ENCODE measurements at regions not wholly inside any gene's neighbourhood (a gene's known extent, or its start where the extent isn't known, plus 50 kb on each side); places are given as distances from the start of the nearest gene placed in this dataset.
"Not testable (repeated sequence)": the region's sequence is repeated elsewhere in the genome, so short reads cannot be mapped to it uniquely, and the experiment has no call there.

DNA sequence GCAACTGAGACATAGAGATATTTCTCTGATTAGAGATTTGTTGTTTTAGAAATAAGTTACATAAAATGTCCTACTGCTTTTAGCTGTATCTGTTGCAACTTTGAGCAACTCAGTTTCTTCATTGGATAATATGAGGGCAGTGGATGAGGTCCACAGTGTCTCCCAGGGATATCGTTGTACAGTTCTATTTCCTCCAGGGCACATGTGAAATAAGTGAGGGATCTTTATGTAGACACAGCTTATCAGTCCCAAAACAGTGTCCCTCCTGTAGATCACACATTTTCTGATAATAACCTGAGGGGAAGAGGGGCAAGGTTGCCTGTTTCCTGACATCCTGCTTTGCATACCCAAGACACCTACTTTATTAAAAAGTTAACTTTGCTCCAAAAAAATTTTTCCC, 1231.2 kb upstream of the ZEB2 start:
- DNase-seq (ENCODE audit: low spot score), result no peak

DNA sequence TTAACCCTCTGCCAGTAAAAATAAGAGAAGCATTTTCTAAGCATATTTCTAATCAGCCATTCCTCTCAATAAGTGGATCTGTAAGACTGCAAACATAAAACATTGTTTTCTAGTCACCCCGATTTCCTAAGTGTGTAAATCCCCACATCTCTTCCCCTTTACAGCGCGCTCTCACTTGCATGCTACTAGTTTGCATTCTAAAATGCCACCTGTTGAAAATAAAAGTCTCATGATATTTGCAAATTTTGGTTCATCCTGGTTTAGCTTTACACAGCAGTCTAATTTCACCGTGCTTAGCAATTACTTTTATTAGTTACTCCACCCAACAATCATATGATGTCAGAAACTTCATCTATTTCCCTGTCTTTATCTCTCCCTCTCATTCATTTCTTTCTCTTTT, 1230.7 kb upstream of the ZEB2 start:
- no peak for DNase-seq (ENCODE audit: low spot score)

DNA sequence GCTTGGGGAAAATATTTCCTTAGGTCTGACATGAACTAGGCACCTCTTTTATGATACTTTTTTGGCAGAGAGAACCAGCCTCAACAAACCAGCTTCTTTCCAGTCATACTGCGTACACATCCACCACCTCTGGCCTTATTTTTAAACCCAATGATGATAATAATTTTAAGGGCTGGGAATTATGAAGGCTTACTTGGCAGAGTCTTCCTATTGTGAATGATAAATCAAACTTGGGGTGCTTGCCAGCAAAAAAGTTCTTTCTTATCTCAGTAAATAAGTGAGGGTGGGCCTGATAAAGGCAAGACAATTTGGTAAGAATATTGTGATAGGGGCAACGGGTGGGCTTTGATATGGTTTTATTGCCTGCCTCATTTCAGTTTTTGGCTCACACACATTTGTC, 1230.2 kb upstream of the ZEB2 start:
- DNase-seq (ENCODE audit: low spot score), result no peak

DNA sequence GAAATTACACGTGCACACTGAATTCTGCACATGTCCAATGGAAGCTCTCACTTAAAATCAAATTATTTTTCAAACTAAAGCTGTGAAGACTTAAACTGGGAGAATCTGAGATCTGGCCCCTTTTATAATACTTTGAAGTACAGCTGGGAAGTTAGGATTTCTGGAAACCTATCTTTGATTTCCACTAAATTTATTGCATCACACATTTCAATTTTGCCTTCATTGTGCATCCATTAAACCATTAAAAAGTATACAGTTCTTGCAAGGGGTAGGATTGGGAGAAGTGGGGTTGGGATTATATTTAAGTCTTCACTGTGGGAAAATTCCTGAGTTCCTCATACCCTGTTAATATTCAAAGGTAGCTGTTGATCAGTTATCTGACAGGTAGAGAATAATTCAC, 1229.6 kb upstream of the ZEB2 start:
- DNase-seq (ENCODE audit: low spot score), result no peak

DNA sequence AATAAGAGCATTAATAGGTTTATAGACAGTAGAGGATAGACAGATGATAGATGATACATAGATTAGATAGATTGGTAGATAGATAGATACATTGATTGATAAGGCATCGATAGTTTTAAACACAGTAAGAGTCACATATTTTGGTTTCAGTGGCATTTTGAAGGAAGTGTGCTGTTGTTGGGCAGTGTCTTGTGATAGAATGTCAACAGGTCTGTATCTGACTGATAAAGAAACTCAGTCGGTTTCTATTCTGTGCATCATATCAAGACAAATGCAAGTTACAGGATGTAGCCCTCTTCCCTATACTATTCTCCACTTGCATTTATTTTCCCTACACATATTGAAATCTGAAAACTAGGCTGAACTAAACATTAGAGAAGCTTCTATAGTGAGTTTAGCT, 1229.0 kb upstream of the ZEB2 start:
- no peak for DNase-seq (ENCODE audit: low spot score)

DNA sequence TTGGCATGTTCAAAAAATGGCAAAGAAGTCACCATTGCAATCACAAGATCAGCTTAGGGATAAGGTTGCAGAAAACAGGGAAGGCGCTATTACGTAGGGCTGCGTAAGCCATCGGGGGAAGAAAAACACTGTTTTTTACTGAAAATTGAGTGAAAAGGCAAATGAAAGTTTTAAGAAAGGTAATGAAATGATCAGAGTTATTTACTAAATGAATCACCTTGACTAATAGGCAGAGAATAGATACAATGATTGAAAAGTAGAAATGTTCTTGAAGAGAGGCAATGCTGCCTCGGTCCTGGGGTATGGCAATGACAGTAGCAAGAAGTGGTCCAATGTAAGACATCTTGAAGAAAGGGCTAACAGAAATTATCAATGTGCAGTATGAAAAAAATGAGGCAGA, 1227.8 kb upstream of the ZEB2 start:
- no peak for DNase-seq (ENCODE audit: low spot score)

DNA sequence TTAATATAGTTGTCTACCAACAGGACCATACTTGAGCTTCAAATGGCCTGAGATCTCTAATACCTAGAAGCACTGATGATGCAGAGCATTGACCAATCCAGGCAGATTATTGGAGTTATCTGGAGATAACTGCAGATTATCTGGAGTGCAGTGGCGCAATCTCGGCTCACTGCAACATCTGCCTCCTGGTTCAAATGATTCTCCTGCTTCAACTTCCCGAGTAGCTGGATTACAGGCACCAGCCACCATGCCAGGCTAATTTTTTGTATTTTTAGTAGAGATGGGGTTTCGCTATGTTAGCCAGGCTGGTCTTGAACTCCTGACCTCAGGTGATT, 1225.4 kb upstream of the ZEB2 start:
- DNase-seq (ENCODE audit: low spot score), result not testable (repeated sequence)

DNA sequence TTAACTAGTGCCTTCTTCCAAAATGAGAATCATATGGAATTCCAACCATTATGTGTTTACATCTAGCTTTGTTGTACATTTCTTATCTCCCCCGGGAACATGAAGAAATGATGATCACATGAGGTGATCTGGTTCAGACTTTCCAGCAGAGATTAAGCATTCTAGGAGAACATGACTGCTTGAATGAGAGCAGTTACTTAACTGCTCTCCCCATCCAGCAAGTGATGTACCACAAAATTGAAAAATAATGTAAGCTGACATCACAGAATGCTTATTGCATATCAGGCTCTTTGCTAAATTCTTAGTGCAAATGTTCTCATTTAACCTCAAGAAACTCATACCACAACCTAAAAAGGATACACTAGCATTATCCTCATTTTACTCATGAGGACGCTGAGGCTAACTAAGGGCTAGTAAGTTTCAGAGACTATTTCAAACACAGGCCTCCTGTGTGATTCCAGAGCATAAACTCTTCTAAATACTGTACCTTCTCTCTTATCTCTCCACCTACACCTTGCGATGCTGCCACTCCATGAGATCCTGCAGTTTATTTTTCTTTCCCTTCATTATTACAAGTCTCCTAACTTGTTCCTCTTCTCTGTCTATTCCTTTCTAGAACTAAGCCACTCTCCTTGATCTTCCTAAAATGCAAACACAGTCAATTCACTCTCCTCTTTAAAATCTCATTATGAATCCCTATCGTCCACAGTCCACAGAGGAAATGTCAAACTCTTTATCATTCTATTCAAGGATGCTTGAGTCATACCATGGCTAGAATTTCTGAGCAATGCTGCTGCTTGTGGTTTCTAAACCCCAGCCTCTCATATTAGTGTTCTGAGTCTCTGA, 1224.8 kb upstream of the ZEB2 start:
- DNase-seq (ENCODE audit: low spot score), result no peak

DNA sequence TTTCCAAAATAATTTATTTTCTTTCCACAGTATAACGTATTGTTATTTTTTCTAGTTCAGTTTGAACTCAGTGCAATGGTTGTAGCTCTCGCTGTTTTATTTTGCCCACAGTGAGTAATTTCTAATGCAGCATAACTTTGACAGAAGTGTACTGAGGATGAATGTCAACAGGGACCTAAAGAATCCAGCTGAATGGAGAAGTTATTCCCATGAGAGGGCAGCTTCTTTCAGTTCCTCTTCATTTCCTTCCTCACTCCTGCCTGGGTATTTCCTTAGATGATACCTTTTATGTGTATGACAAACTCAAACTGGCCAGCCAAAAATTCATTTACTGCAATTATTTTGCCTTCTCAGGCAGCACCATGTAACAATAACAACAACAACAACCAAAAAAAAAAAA, 1223.1 kb upstream of the ZEB2 start:
- no peak for DNase-seq (ENCODE audit: low spot score)

DNA sequence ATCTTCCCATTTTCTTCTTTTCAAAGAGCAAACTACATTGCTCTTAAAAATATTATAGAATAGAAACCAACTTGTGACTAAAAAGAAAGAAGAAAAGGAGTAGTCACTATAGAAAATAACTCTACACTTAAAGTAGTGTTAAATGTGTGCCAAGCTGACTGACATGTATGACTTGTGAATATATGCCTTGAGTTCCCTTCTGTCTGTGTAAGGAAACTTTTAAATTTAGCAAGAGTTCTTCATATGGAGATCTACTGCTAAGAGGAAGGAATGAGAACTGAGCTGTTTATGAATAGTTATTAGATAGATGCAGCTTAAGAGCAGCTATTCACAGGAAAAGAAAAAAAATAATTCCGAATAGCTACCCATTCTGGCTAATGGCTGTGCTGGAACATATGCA, 1221.7 kb upstream of the ZEB2 start:
- no peak for DNase-seq (ENCODE audit: low spot score)

DNA sequence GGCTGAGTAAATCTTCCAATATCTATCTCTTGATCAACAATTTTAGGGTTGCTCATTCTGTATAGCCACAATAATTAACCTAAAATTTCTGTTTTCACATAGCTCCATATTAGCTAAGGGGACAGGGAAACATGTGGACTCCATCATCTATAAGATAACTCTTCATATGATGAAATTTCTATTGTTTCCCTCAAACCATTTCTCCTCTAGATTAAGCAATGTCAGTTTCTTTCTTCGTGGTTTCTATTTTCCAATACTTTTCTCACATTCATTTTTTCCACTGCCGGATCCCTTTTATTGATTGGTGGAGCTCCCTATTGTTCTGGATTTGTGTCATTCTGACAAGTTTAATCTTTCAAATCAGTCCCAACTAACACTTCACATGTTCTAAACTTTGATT, 1221.3 kb upstream of the ZEB2 start:
- DNase-seq (ENCODE audit: low spot score), result no peak

DNA sequence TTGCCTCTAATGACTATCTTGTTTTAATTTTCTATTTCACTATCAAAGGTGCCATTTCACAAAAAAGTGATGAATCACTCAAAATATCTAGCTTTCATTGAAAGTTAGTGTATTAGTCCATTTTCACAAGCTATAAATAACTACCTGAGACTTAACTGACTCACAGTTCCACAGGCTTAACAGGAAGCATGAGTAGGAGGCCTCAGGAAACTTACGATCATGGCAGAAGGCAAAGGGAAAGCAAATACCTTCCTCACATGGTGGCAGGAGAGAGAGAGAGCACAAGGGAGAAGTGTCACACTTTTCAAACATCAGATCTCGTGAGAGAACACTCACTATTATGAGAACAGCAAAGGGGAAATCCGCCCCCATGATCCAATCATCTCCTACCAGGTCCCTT, 1220.4 kb upstream of the ZEB2 start:
- no peak for DNase-seq (ENCODE audit: low spot score)

DNA sequence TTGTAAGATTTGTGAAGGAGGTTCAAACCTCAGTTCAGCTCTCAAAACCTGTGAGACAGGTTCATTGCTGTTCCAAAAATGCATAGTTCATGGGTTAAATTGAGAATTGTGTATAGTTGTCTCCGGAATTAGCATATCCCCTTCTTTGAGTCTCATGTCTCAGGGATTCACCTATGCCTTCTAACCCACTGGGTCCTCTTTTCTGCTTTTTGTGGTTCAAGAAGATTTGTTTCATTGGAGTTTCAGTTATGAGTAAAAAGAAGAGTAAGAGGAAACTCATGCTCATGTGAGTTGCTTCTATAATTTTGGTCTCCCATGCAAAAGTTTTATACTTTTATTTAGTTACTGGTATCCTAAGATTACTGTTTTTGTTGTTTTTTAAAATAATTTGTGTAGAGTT, 1219.8 kb upstream of the ZEB2 start:
- no peak for DNase-seq (ENCODE audit: low spot score)

DNA sequence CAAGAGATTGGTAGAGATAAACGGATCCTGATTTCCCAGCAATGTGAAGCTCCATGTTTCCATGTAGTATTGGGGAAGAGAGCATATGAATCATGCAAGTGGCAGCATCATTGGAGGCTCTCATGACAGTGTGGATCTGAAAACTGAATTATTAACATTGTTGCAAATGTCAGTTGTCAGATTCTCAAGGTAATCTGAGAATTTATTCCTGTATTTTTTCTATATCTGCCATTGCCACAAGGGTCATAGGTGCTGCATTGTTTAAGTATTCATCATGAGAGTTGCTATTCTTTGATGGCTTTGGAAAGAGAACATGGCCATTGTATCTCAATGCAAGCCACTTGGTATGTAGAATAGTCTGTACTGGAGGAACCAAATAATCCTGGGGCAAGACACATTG, 1217.0 kb upstream of the ZEB2 start:
- no peak for DNase-seq (ENCODE audit: low spot score)

DNA sequence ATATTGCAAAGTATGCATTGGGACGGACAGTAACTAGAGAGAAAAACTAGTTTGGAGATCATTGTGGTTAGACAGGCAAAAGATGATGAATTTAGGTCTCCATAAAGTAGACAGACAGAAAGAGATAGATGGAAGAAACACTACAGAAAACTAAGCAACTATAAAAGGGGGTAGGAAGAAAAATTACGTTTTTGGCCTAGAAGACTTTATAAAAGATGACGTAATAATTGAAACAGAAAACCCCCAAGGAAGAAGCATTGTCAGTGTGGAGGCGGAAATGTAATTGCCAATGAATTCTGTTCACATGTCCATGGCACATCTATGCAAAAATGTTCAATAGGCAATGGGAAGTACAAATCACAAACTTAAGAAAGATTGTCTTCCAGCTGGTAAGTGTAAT, 1211.5 kb upstream of the ZEB2 start:
- no peak for DNase-seq (ENCODE audit: low spot score)

DNA sequence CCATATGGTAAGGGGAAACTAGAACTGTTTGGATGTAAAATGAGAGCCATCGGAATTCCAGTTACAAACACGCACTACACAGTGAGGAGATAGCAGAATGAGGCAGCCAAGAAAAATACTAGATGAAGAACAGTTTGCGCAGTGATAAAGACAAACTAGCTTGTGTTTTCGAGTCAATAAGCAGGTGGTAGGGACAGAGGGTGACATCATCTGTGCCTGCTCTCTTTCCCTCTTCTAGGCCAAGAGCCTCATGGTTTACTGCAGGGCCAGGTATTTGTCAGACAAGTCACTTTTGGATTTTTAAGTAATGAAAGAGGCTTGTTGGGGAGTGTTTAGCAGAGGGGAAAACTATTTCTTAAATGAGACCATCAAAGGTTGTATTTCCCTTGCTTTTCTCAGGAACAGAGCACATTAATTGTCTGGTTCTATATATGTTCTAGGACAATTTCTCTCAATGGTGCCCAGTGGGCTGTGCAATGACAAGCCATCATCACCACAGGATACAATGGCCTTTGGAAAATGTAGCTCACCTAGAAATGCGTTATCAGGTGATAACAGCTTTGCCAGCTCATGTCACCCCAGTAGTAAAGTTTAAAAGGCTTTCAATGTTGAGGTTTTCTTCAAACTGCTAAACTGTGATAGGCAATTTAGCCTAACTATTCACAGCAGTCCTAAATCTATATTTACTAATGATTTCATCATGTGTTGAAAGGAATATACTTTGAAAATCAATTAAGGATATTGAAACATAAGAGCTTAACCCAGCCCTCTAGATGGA, 1210.3 kb upstream of the ZEB2 start:
- DNase-seq (ENCODE audit: low spot score), result no peak

DNA sequence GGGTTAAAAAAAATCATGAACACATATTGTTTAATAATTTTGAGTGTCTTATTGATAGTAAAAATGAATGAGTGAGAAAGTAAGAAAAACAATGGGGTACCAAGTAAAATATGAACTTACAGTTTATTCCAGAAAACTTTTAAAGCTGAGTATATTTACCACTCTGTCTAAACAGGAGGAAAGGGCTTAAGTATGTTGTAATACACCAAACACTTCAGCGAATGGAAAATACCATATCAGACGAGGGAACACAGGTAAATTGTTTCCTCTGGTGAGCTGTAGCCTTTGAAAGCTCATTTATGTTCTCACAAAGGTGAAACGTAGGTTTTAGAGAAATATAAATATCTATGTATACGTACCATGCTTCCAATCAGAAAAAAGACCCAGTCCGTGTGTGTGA, 1209.6 kb upstream of the ZEB2 start:
- no peak for DNase-seq (ENCODE audit: low spot score)

DNA sequence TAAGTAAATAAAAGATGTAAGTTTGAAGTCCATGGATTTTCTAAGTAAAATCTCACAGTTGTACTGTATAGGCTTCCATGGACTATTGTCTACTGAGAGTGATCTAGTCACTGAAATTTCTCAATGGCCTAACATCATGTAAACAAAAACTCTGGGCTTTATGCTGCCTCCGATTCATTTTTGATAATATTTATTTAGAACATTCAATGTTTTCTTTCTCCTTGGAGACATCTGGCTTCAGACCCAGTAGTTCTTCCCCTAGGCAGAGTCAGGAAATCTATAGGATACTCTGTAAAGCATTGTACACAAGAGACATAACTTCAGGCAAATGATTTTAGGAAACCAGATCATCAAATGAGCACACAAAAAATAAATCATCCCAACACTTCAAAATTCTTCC, 1208.6 kb upstream of the ZEB2 start:
- no peak for DNase-seq (ENCODE audit: low spot score)

DNA sequence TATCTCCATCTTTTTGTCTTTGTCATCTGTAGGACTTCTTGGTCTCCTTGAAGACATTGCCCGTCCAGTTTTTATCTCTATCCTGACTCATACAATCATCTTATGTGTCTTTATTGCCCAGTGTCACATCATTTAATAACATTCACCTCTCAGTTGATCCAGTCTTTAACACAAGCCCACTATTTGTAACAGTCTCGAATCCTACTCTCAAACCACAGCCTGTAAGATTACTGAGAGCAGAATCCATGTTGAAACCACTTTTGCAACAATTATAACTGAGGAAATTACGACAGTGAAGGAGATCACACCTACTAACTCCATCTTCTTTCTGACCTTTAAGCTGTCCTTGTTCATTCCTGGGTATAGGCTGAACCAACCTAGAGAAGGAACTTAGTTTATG, 1206.0 kb upstream of the ZEB2 start:
- no peak for DNase-seq (ENCODE audit: low spot score)

DNA sequence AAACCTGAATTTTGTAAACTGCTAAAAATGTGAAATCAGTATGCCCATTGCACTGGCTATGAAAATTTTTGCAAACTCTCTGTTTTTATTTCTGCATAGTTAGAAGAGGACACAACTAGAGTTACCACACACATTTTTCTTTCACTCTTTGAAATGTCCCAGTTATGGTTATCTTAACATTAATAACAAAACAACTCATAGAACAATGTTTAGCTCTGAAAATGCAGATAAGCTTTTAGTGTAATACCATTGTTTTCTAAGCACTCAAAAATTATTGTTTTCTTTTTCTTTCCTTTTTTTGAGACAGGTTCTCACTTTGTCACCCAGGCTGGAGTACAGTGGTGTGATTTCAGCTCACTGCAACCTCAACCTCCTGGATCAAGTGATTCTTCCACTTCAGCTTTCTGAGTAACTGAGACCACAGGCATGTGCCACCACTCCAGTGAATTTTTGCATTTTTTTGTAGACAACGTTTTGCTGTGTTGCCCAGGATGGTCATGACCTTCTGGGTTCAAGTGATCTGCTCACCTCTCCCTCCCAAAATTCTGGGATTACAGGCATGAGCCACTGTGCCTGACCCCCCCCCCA, 1204.5 kb upstream of the ZEB2 start:
- DNase-seq (ENCODE audit: low spot score), result no peak

DNA sequence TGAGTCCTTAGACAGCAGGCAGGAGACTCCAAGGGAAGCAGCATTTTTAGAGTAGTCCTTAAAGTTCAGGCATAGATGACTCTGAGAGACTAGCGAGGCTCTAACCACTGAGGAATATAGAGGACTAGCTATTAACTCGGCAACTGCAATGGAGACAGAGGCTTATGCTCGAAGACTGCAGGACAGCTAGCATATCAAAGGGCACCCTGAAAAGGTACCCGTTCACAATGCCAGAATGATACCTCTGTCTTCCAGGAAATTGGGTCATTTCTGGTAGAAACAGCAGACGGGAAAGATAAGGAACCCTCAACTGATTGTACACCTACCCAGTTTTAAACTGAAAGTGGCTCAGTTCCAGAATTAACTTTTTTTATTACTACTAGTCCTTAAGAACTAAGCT, 1204.0 kb upstream of the ZEB2 start:
- peak; percentile 21 for DNase-seq (ENCODE audit: low spot score)

DNA sequence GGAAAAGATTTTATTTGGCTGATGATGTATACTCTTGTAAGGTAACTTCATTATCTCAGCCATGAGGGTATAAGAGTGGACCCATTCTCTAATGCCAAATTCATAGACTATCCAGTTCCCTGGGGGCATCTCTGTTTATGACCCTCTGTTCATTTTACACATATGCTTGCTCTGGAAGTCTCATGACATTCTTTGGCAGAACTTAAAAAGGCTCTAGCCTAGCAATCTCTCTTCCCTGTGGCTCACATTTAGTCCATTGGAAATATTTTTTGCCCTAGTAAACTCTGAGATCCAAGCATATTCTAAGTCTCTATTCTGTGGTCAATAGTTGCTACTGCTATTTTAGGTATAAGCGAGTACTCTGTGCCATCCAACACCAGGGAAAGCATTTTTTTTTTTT, 1201.8 kb upstream of the ZEB2 start:
- DNase-seq (ENCODE audit: low spot score), result no peak

DNA sequence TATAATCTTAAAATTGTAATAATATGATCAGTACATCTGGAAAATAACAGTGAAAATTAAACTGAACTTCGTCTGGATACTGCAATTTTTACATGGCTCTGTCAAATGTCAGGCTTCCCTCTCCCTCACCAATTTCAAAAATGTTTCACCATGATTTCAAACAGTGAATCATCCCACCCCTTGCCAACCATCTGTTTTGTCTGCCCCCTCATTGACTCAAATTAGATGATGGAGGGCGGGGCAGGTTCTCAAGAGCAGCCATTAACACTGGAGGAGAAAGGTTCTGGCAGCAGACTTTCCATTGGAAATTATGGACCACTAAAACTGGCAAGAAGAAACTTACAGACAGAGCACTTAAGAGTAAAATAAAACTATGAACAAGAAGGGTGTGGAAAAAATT, 1195.7 kb upstream of the ZEB2 start:
- no peak for DNase-seq (ENCODE audit: low spot score)

DNA sequence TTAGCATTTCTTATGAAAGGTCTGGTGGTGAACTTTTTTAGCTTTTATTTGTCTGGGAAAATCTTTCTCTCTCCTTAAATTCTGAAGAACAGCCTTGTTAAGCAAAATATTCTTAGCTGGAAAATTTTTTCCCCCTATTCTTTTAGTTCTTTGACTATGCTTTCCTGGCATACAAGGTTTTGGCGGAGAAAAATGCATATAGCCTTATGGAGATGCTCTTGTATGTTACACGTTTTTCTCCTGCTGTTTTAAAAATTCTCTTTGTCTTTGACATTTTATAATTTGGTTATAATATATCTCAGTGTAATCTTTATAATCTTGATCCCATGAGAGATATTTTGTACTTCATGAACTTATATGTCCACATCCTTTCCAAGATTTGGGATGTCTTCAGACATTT, 1190.4 kb upstream of the ZEB2 start:
- DNase-seq (ENCODE audit: low spot score), result no peak

All from hematopoietic multipotent progenitor cell treated with erythropoietin and hydrocortisone succinate and interleukin-3 and kit ligand, for 15 days (in vitro differentiated cells).